GM12875 (cell line): ENCODE measurements at regions not wholly inside any gene's neighbourhood (a gene's known extent, or its start where the extent isn't known, plus 50 kb on each side); places are given as distances from the start of the nearest gene placed in this dataset.

Experiments
- H3K4me3 ChIP-seq: one replicate; pipeline ENCODE4 v1.5.1; 2011; ENCODE audit warnings: low read depth, low read length, control low read depth
- TF ChIP-seq, protein P1 (sequence below): IDR thresholded peaks from 2 replicates; pipeline ENCODE4 v1.5.1; 2011; ENCODE audit warnings: low read depth, mild to moderate bottlenecking, control low read depth, inconsistent platforms, low read length, moderate library complexity, borderline replicate concordance; ENCODE audit not compliant: insufficient read depth

- TF ChIP-seq, protein P1, sequence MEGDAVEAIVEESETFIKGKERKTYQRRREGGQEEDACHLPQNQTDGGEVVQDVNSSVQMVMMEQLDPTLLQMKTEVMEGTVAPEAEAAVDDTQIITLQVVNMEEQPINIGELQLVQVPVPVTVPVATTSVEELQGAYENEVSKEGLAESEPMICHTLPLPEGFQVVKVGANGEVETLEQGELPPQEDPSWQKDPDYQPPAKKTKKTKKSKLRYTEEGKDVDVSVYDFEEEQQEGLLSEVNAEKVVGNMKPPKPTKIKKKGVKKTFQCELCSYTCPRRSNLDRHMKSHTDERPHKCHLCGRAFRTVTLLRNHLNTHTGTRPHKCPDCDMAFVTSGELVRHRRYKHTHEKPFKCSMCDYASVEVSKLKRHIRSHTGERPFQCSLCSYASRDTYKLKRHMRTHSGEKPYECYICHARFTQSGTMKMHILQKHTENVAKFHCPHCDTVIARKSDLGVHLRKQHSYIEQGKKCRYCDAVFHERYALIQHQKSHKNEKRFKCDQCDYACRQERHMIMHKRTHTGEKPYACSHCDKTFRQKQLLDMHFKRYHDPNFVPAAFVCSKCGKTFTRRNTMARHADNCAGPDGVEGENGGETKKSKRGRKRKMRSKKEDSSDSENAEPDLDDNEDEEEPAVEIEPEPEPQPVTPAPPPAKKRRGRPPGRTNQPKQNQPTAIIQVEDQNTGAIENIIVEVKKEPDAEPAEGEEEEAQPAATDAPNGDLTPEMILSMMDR = no peak
- H3K4me3 ChIP-seq = no peak overlapping the region
Measured at GRCh38 chr16:86692426-86692825, 114.1 kb downstream of the FOXL1 start.

GRCh38 chr16:86693033-86693432 is 114.7 kb downstream of the FOXL1 start:
- no peak overlapping the region for H3K4me3 ChIP-seq
- TF ChIP-seq, protein P1 = no peak

DNA sequence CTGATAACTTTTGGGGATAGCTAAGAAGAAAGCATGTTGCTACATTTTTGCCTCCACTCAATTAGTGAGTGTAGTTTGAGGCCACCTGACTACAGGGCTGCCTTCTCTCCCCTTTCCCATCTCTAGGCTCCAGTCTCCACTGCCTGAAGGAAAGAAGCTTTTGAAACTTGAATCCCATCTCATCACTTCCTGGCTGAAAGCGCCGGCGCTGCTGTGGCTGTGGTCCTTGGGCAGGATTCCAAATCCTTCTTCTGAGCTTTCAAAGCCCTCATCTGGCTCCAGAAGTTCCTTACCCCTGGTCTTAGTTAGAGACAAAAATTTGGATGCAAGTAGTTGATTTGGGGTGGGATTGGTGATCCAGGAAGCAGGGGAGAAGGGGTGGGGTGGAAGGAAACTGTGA is 119.4 kb downstream of the FOXL1 start:
- H3K4me3 ChIP-seq = no peak overlapping the region
- TF ChIP-seq, protein P1 = no peak

- H3K4me3 ChIP-seq = no peak overlapping the region
- TF ChIP-seq, protein P1 = no peak
Measured at GRCh38 chr16:86700046-86700945, 121.9 kb downstream of the FOXL1 start.

- TF ChIP-seq, protein P1 = no peak
- H3K4me3 ChIP-seq = no peak overlapping the region
Measured at GRCh38 chr16:86701286-86701975, 123.1 kb downstream of the FOXL1 start.

DNA sequence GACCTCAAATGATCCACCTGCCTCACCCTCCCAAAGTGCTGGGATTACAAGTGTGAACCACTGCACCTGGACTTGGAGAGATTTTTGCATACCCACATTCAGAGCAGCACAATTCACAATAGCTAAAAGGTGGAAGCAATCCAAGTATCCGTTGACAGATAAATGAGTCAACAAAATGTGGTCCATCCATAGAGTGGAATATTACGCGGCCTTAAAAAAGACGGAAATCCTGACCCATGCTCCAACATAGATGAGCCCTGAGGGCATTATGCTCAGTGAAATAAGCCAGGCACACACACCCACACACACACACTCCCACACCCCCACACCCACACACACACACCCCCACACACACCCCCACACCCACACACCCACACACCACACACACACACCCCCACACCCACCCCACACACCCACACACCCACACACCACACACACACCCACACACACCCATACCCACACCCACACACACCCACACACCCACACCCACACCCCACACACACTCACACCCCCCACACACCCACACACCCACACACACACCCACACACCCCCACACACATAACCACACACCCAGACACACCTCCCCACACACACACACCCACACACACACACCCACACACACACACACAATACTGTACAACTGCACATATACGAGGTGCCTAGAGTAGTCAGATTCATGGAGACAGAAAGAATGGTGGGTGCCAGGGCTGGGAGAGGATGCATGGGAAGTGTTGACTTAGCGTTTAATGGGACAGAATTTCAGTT is 124.7 kb downstream of the FOXL1 start:
- TF ChIP-seq, protein P1 = no peak
- no peak overlapping the region for H3K4me3 ChIP-seq
